Thymus (tissue), 11 donors: ENCODE measurements at regions not wholly inside any gene's neighbourhood (a gene's known extent, or its start where the extent isn't known, plus 50 kb on each side); places are given as distances from the start of the nearest gene placed in this dataset.

ENCODE experiments used
- DNase-seq, 9 donors: peaks; one replicate each; pipeline ENCODE4 v3.0.0-alpha.2; 2013; ENCODE audit warnings: low spot score in 9 of 9, low read depth in 6 of 9, missing footprints in 1 of 9
- H3K27ac ChIP-seq, 2 donors: one replicate each; pipeline ENCODE4 v1.5.1; 2013; ENCODE audit warnings: control low read depth in 1 of 2, low read depth in 1 of 2, low read length in 1 of 2, mild to moderate bottlenecking in 1 of 2, moderate library complexity in 1 of 2
- H3K27me3 ChIP-seq, 2 donors: one replicate each; pipeline ENCODE4 v1.5.1; 2013; ENCODE audit warnings: low read length in 1 of 2; ENCODE audit not compliant: control insufficient read depth in 2 of 2, insufficient read depth in 1 of 2
- H3K36me3 ChIP-seq, 2 donors: one replicate each; pipeline ENCODE4 v1.5.1; 2013; ENCODE audit warnings: low read length in 1 of 2, mild to moderate bottlenecking in 1 of 2, moderate library complexity in 1 of 2; ENCODE audit not compliant: control insufficient read depth in 2 of 2, insufficient read depth in 2 of 2
- H3K4me1 ChIP-seq, 2 donors: one replicate each; pipeline ENCODE4 v1.5.1; 2013; ENCODE audit warnings: low read length in 2 of 2; ENCODE audit not compliant: control insufficient read depth in 2 of 2, insufficient read depth in 2 of 2
- H3K4me3 ChIP-seq, 2 donors: one replicate each; pipeline ENCODE4 v1.5.1; 2013; ENCODE audit warnings: low read length in 2 of 2, control low read depth in 1 of 2, mild to moderate bottlenecking in 1 of 2
- H3K9me3 ChIP-seq, 2 donors: one replicate each; pipeline ENCODE4 v1.5.1; 2013; ENCODE audit warnings: low read length in 1 of 2, mild to moderate bottlenecking in 1 of 2; ENCODE audit not compliant: control insufficient read depth in 2 of 2, insufficient read depth in 1 of 2
- WGBS: extraction: QIAGEN DNeasy Blood & Tissue Kit; methylation state at CpG from one replicate; pipeline ENCODE4 v1.1.7; 2013; 5-methylcytosine and 5-hydroxymethylcytosine counted together
- donor health status: healthy.

- 98% methylated on average over 9 of the region's 9 CpGs for WGBS
- H3K27me3 ChIP-seq: no peaks in the 10 kb centered on the region
- H3K4me1 ChIP-seq: peaks cover 0 to 7% of the 10 kb centered on the region in 2 donors
- H3K4me3 ChIP-seq: no peak overlapping the region
- DNase-seq: no peak
- H3K36me3 ChIP-seq: no peaks in the 10 kb centered on the region
- H3K27ac ChIP-seq: no peak overlapping the region
- H3K9me3 ChIP-seq: no peaks in the 10 kb centered on the region
Measured at GRCh38 chr10:3417096-3417495, 244.5 kb upstream of the PITRM1 start.

DNA sequence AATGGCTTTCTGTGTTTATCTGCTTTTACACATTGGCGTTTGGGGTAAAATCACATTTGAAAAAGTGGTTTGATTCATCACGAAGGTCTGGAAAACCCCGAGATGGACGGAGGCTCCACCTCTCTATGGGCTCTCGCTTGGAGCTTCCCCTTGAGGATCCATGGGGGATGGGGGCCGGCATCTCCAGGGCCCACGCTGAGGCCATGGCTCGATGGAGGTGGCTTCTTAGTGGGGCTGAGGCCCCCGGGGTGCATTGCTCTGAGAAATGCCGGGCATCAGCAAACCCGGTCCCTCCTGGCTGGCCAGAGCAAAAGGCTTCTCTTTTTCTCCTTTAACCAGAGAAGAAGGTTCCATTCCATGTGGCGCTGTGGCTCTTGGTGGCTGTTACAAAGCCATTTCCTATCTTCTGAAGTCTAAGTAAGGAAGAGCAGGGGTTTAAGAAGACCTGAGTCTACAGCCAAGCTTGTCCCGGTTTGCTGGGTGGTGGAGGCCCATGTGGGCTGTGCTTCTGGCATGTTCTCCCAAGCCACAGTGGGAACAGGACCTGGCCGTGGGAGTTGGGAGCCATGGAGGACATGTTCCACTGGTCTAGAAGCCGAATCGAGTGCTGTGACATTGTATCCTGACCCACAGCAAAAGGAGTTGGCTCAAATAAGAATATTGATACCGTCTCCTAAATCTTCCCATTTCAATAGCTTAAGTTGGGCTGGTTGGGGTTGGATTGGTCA is 243.5 kb upstream of the PITRM1 start:
- Histone ChIP-seq H3K4me1 (peaks cover 0 to 7% of the 10 kb centered on the region in 2 donors), H3K4me3 (no peak overlapping the region), H3K27ac (no peak overlapping the region), H3K9me3 (peaks cover 0 to 9% of the 10 kb centered on the region in 2 donors), H3K27me3 (no peaks in the 10 kb centered on the region), H3K36me3 (no peaks in the 10 kb centered on the region)
- 91% methylated on average over 17 of the region's 17 CpGs for WGBS
- DNase-seq: no peak

- H3K27ac ChIP-seq: no peak overlapping the region
- H3K4me1 ChIP-seq: peaks cover 0 to 6% of the 10 kb centered on the region in 2 donors
- peaks cover 0 to 9% of the 10 kb centered on the region in 2 donors for H3K9me3 ChIP-seq
- no peaks in the 10 kb centered on the region for H3K36me3 ChIP-seq
- no peak for DNase-seq
- H3K4me3 ChIP-seq: no peak overlapping the region
- whole genome bisulfite sequencing: 94% methylated on average over 21 of the region's 21 CpGs
- H3K27me3 ChIP-seq: no peaks in the 10 kb centered on the region
Measured at GRCh38 chr10:3415038-3415736, 242.6 kb upstream of the PITRM1 start.

DNA sequence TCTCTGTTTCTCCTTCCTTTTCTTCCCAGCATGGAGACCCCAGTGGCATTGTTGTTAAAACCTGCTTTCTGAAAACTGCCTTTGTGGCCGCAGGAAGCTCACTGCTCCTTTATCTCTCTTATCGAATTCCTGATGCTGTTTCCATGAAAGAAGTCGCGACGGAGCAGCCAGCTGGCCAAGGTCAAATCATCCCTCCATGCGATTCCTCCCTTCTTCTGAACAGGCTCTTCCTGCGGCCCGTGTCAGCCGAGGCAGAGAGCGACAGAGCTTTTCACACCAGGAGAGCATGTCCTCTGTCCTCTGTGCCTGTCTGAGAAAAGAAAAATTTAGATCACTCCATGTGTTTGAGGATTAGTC is 242.1 kb upstream of the PITRM1 start:
- Histone ChIP-seq H3K27me3 (no peaks in the 10 kb centered on the region), H3K27ac (no peak overlapping the region), H3K36me3 (no peaks in the 10 kb centered on the region), H3K4me3 (no peak overlapping the region), H3K4me1 (peaks cover 0 to under 1% of the 10 kb centered on the region in 2 donors), H3K9me3 (peaks cover 0 to 9% of the 10 kb centered on the region in 2 donors)
- WGBS: 89% methylated on average over 10 of the region's 10 CpGs
- no peak for DNase-seq

DNA sequence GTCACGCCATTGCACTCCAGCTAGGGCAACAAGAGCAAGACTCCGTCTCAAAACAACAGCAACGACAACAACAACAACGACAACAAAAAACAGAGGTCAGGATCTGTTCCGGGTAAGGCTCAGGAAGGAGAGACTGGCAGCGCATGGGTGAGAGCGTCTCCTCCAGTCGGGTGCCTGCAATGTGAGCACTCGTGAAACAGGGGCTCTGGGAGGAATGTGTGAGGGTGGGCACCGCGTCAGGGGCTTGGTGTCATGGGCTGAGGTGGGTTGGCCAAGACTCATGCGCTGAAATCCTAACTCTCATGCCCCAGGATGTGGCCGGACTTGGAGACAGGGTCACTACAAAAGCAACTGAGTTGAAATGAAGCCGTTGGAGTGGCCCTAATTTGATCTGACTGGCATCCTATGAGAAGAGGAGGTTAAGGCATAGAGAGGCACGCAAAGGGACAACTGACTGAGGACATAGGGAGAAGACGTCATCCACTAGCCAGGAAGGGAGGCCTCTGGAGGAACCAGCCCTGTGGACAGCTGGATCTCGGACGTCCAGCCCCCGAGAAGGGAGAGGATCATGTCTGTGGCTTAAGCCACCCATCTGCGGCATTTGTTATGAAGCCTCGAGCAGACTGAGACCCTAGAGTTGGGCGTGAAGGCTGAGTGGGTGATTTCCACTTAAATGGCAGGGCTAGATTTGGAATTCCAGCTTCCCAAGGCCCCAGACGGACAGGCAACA is 241.5 kb upstream of the PITRM1 start:
- peaks cover 0 to 9% of the 10 kb centered on the region in 2 donors for H3K9me3 ChIP-seq
- 97% methylated on average over 23 of the region's 23 CpGs for WGBS
- H3K27me3 ChIP-seq: no peaks in the 10 kb centered on the region
- H3K36me3 ChIP-seq: no peaks in the 10 kb centered on the region
- no peak for DNase-seq
- H3K4me3 ChIP-seq: no peak overlapping the region
- no peak overlapping the region for H3K27ac ChIP-seq
- H3K4me1 ChIP-seq: no peaks in the 10 kb centered on the region

GRCh38 chr10:3412646-3413045 is 240.1 kb upstream of the PITRM1 start:
- Histone ChIP-seq H3K9me3 (peaks cover 0 to 9% of the 10 kb centered on the region in 2 donors), H3K27ac (no peak overlapping the region), H3K4me3 (no peak overlapping the region), H3K4me1 (no peaks in the 10 kb centered on the region), H3K36me3 (no peaks in the 10 kb centered on the region), H3K27me3 (no peaks in the 10 kb centered on the region)
- 94% methylated on average over 16 of the region's 16 CpGs for WGBS
- no peak for DNase-seq

DNA sequence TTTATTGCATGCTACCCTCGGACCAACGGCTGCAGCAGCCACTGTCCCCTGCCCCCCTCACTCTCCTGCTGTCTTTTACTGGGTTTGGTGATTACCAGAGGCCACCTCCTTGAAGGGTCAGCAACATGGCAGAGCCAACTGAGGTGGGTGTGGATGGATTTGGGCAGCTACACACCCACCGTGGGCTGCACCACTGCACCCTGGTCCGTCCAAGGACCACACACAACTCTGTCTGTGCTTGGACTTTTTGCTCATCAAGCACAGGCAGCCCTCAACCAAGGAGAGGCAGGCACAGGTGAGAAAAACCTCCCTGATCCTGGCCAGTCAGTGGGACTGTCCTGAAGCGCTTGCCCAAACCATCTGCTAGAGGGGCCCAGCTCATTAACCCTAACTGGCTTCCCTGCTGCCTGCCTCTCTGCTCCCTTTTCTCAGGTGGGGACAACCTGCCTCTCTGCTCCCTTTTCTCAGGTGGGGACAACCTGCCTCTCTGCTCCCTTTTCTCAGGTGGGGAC is 239.5 kb upstream of the PITRM1 start:
- 98% methylated on average over 5 of the region's 5 CpGs for WGBS
- DNase-seq: no peak

DNA sequence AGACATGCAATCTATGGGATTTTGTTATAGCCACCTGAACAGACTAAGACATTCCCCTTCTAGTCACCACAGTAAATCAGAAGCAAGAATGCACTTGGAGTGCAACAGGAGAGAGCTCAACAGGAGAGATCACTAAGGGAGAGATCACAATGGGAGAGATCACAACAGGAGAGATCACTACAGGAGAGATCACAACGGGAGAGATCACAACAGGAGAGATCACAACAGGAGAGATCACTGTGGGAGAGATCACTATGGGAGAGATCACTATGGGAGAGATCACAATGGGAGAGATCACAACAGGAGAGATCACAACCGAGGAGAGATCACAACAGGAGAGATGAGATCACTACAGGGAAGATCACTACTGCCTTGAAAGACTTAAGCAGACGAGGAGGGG is 238.5 kb upstream of the PITRM1 start:
- 72% methylated on average over 3 of the region's 3 CpGs for WGBS
- H3K4me1 ChIP-seq: no peaks in the 10 kb centered on the region
- H3K36me3 ChIP-seq: no peaks in the 10 kb centered on the region
- no peak for DNase-seq
- peaks cover 0 to 9% of the 10 kb centered on the region in 2 donors for H3K9me3 ChIP-seq
- no peak overlapping the region for H3K27ac ChIP-seq
- no peak overlapping the region for H3K4me3 ChIP-seq
- no peaks in the 10 kb centered on the region for H3K27me3 ChIP-seq

More for the DNA sequence above, 239.5 kb upstream of the PITRM1 start:
- Histone ChIP-seq H3K4me3 (no peak overlapping the region), H3K27me3 (no peaks in the 10 kb centered on the region), H3K4me1 (no peaks in the 10 kb centered on the region), H3K27ac (no peak overlapping the region), H3K36me3 (no peaks in the 10 kb centered on the region), H3K9me3 (peaks cover 0 to 9% of the 10 kb centered on the region in 2 donors)

- H3K27me3 ChIP-seq: no peaks in the 10 kb centered on the region
- H3K4me3 ChIP-seq: no peak overlapping the region
- 96% methylated on average over 4 of the region's 4 CpGs for WGBS
- H3K27ac ChIP-seq: no peak overlapping the region
- DNase-seq: no peak
- H3K9me3 ChIP-seq: peaks cover 0 to 9% of the 10 kb centered on the region in 2 donors
- no peaks in the 10 kb centered on the region for H3K4me1 ChIP-seq
- no peaks in the 10 kb centered on the region for H3K36me3 ChIP-seq
Measured at GRCh38 chr10:3409928-3410327, 237.3 kb upstream of the PITRM1 start.
